Activated T-helper 2 cell treated with anti-CD3 and anti-CD28 coated beads, Interferon-gamma antibody, Interleukin-2, Interleukin-4, amounts not matched to agents 10 μg/mL and 5 μg/mL and 100 μg/mL, durations not matched to agents 14 hours and 24 hours and 36 hours (primary cell): ENCODE measurements at regions not wholly inside any gene's neighbourhood (a gene's known extent, or its start where the extent isn't known, plus 50 kb on each side); places are given as distances from the start of the nearest gene placed in this dataset.

Experiments
- DNase-seq: peaks from one replicate; pipeline ENCODE4 v3.0.0; 2021; ENCODE audit warnings: low spot score
- H3K27ac Mint-ChIP-seq: one replicate; pipeline ENCODE4 v1.8.0; 2021; ENCODE audit warnings: mixed read lengths
- H3K27me3 Mint-ChIP-seq: one replicate; pipeline ENCODE4 v1.8.0; 2021; ENCODE audit warnings: low read depth, mixed read lengths
- H3K36me3 Mint-ChIP-seq: one replicate; pipeline ENCODE4 v1.8.0; 2021; ENCODE audit warnings: low read depth, mixed read lengths
- H3K4me1 Mint-ChIP-seq: one replicate; pipeline ENCODE4 v1.8.0; 2021; ENCODE audit warnings: low read depth, mixed read lengths
- H3K4me3 Mint-ChIP-seq: one replicate; pipeline ENCODE4 v1.8.0; 2021; ENCODE audit warnings: low read depth, mild to moderate bottlenecking, moderate library complexity, mixed read lengths
- H3K9me3 Mint-ChIP-seq: one replicate; pipeline ENCODE4 v1.8.0; 2021; ENCODE audit warnings: mixed read lengths
- intact Hi-C: fragments of 100-400 bp; cut with micrococcal nuclease; formaldehyde crosslinking; loops from one replicate; pipeline ENCODE4 v1.15.1; 2023

- no peak overlapping the region for H3K4me3 Mint-ChIP-seq
- H3K27ac Mint-ChIP-seq, result no peak overlapping the region
- no peaks in the 10 kb centered on the region for H3K9me3 Mint-ChIP-seq
- no peaks in the 10 kb centered on the region for H3K4me1 Mint-ChIP-seq
- intact Hi-C loops, result no loop called here
- H3K27me3 Mint-ChIP-seq, result no peaks in the 10 kb centered on the region
- H3K36me3 Mint-ChIP-seq, result no peaks in the 10 kb centered on the region
- no peak for DNase-seq
These were observed 97.9 kb downstream of the PXDC1 start for GRCh38 chr6:3653528-3654070.

GRCh38 chr6:3651698-3652229, 99.7 kb downstream of the PXDC1 start:
- intact Hi-C loops, result no loop called here
- H3K9me3 Mint-ChIP-seq, result no peaks in the 10 kb centered on the region
- DNase-seq, result no peak
- H3K4me1 Mint-ChIP-seq, result no peaks in the 10 kb centered on the region
- no peak overlapping the region for H3K27ac Mint-ChIP-seq
- H3K4me3 Mint-ChIP-seq, result no peak overlapping the region
- H3K27me3 Mint-ChIP-seq, result no peaks in the 10 kb centered on the region
- no peaks in the 10 kb centered on the region for H3K36me3 Mint-ChIP-seq

GRCh38 chr6:3650959-3651697, 100.4 kb downstream of the PXDC1 start:
- Mint-ChIP-seq H3K9me3 (no peaks in the 10 kb centered on the region), H3K27me3 (no peaks in the 10 kb centered on the region), H3K36me3 (no peaks in the 10 kb centered on the region), H3K4me1 (no peaks in the 10 kb centered on the region), H3K4me3 (no peak overlapping the region), H3K27ac (no peak overlapping the region)
- intact Hi-C loops, result no loop called here
- DNase-seq, result no peak

GRCh38 chr6:3650076-3650958, 101.2 kb downstream of the PXDC1 start:
- Mint-ChIP-seq H3K27me3 (no peaks in the 10 kb centered on the region), H3K36me3 (no peaks in the 10 kb centered on the region), H3K4me1 (no peaks in the 10 kb centered on the region), H3K27ac (no peak overlapping the region), H3K9me3 (no peaks in the 10 kb centered on the region), H3K4me3 (no peak overlapping the region)
- DNase-seq, result no peak
- intact Hi-C loops, result no loop called here

- intact Hi-C loops, result no loop called here
- Mint-ChIP-seq H3K27ac (no peak overlapping the region), H3K9me3 (no peaks in the 10 kb centered on the region), H3K27me3 (no peaks in the 10 kb centered on the region), H3K4me1 (no peaks in the 10 kb centered on the region), H3K36me3 (no peaks in the 10 kb centered on the region), H3K4me3 (no peak overlapping the region)
- DNase-seq, result no peak
These were observed 102.8 kb downstream of the PXDC1 start for GRCh38 chr6:3648724-3649123.

GRCh38 chr6:3646616-3647362, 104.7 kb downstream of the PXDC1 start:
- Mint-ChIP-seq H3K27ac (no peak overlapping the region), H3K9me3 (no peaks in the 10 kb centered on the region), H3K27me3 (peaks cover 2% of the 10 kb centered on the region), H3K4me1 (no peaks in the 10 kb centered on the region), H3K4me3 (no peak overlapping the region), H3K36me3 (no peaks in the 10 kb centered on the region)
- intact Hi-C loops, result no loop called here
- DNase-seq, result no peak

GRCh38 chr6:3644739-3645012, 106.8 kb downstream of the PXDC1 start:
- Mint-ChIP-seq H3K4me1 (no peaks in the 10 kb centered on the region), H3K27ac (no peak overlapping the region), H3K9me3 (no peaks in the 10 kb centered on the region), H3K27me3 (peaks cover 5% of the 10 kb centered on the region), H3K4me3 (no peak overlapping the region), H3K36me3 (no peaks in the 10 kb centered on the region)
- no peak for DNase-seq
- intact Hi-C loops, result no loop called here

GRCh38 chr6:3643921-3644738, 107.4 kb downstream of the PXDC1 start:
- no peak overlapping the region for H3K27ac Mint-ChIP-seq
- H3K36me3 Mint-ChIP-seq, result no peaks in the 10 kb centered on the region
- peaks cover 11% of the 10 kb centered on the region for H3K27me3 Mint-ChIP-seq
- no peak for DNase-seq
- no peaks in the 10 kb centered on the region for H3K9me3 Mint-ChIP-seq
- intact Hi-C loops, result no loop called here
- H3K4me3 Mint-ChIP-seq, result no peak overlapping the region
- no peaks in the 10 kb centered on the region for H3K4me1 Mint-ChIP-seq

GRCh38 chr6:3640868-3641267, 110.6 kb downstream of the PXDC1 start:
- H3K36me3 Mint-ChIP-seq, result no peaks in the 10 kb centered on the region
- peaks cover 11% of the 10 kb centered on the region for H3K27me3 Mint-ChIP-seq
- H3K4me3 Mint-ChIP-seq, result no peak overlapping the region
- no peak for DNase-seq
- H3K4me1 Mint-ChIP-seq, result no peaks in the 10 kb centered on the region
- H3K9me3 Mint-ChIP-seq, result no peaks in the 10 kb centered on the region
- intact Hi-C loops, result no loop called here
- no peak overlapping the region for H3K27ac Mint-ChIP-seq

GRCh38 chr6:3638662-3639061, 112.9 kb downstream of the PXDC1 start:
- Mint-ChIP-seq H3K27me3 (peaks cover 11% of the 10 kb centered on the region), H3K4me3 (no peak overlapping the region), H3K27ac (no peak overlapping the region), H3K4me1 (no peaks in the 10 kb centered on the region), H3K9me3 (no peaks in the 10 kb centered on the region), H3K36me3 (no peaks in the 10 kb centered on the region)
- DNase-seq, result no peak
- intact Hi-C loops, result no loop called here

- Mint-ChIP-seq H3K4me1 (no peaks in the 10 kb centered on the region), H3K27me3 (peaks cover 5% of the 10 kb centered on the region), H3K9me3 (no peaks in the 10 kb centered on the region), H3K36me3 (no peaks in the 10 kb centered on the region), H3K4me3 (no peak overlapping the region), H3K27ac (no peak overlapping the region)
- DNase-seq, result no peak
- intact Hi-C loops, result no loop called here
These were observed 115.5 kb downstream of the PXDC1 start for GRCh38 chr6:3636060-3636459.

- DNase-seq, result no peak
- Mint-ChIP-seq H3K9me3 (no peaks in the 10 kb centered on the region), H3K27ac (no peak overlapping the region), H3K36me3 (no peaks in the 10 kb centered on the region), H3K27me3 (peaks cover 5% of the 10 kb centered on the region), H3K4me3 (no peak overlapping the region), H3K4me1 (no peaks in the 10 kb centered on the region)
- intact Hi-C loops, result no loop called here
These were observed 116.0 kb downstream of the PXDC1 start for GRCh38 chr6:3635482-3635881.
